Fibroblast of lung (primary cell): ENCODE measurements at regions not wholly inside any gene's neighbourhood (a gene's known extent, or its start where the extent isn't known, plus 50 kb on each side); places are given as distances from the start of the nearest gene placed in this dataset.

ENCODE experiments used
- DNase-seq, 2 donors: peaks; one replicate each; pipeline versions ENCODE4 v3.0.0 to v3.0.0-alpha.2; 2010; ENCODE audit warnings: low read depth in 2 of 2
- H2AFZ ChIP-seq: 2 replicates; pipeline ENCODE4 v1.5.1; 2012; ENCODE audit warnings: low read length, control low read depth, inconsistent platforms
- H3K27ac ChIP-seq: 2 replicates; pipeline ENCODE4 v1.5.1; 2011; ENCODE audit warnings: low read length, control low read depth; ENCODE audit not compliant: insufficient read depth
- H3K27me3 ChIP-seq: 2 replicates; pipeline ENCODE4 v1.5.1; 2011; ENCODE audit warnings: mild to moderate bottlenecking, low read length; ENCODE audit not compliant: control insufficient read depth, insufficient read depth
- H3K36me3 ChIP-seq: 2 replicates; pipeline ENCODE4 v1.5.1; 2011; ENCODE audit warnings: low read length; ENCODE audit not compliant: control insufficient read depth, insufficient read depth
- H3K4me1 ChIP-seq: 2 replicates; pipeline ENCODE4 v1.5.1; 2011; ENCODE audit warnings: low read length; ENCODE audit not compliant: control insufficient read depth, insufficient read depth; ENCODE audit errors: extremely low read depth
- H3K4me2 ChIP-seq: 2 replicates; pipeline ENCODE4 v1.5.1; 2011; ENCODE audit warnings: low read length, control low read depth; ENCODE audit not compliant: insufficient read depth; ENCODE audit errors: extremely low read depth
- H3K4me3 ChIP-seq, 4 experiments: fragments of 200-600 bp in 1 of 4; sonication (generic) in 1 of 4; replicated peaks in 1 of 4; 2 replicates each; pipeline ENCODE4 v1.5.1; 2011 to 2016; ENCODE audit warnings: low read length in 4 of 4, low read depth in 3 of 4, mild to moderate bottlenecking in 3 of 4, control low read depth in 2 of 4, inconsistent platforms in 1 of 4, mixed read lengths in 1 of 4; ENCODE audit not compliant: insufficient read depth in 1 of 4; ENCODE audit errors: control extremely low read depth in 1 of 4
- H3K79me2 ChIP-seq: 2 replicates; pipeline ENCODE4 v1.5.1; 2012; ENCODE audit warnings: mild to moderate bottlenecking, low read length, inconsistent platforms; ENCODE audit not compliant: control insufficient read depth, insufficient read depth
- H3K9ac ChIP-seq: 2 replicates; pipeline ENCODE4 v1.5.1; 2011; ENCODE audit warnings: mild to moderate bottlenecking, low read length, control low read depth; ENCODE audit not compliant: insufficient read depth
- H3K9me3 ChIP-seq: 2 replicates; pipeline ENCODE4 v1.5.1; 2012; ENCODE audit warnings: low read depth, low read length; ENCODE audit not compliant: control insufficient read depth, insufficient read depth
- H4K20me1 ChIP-seq: 2 replicates; pipeline ENCODE4 v1.5.1; 2011; ENCODE audit warnings: low read length; ENCODE audit not compliant: control insufficient read depth, insufficient read depth; ENCODE audit errors: extremely low read depth
- EZH2 ChIP-seq: IDR thresholded peaks from 2 replicates; pipeline ENCODE4 v1.5.1; 2012; ENCODE audit warnings: low read length, control low read depth, mild to moderate bottlenecking; ENCODE audit errors: missing control alignments
- TF ChIP-seq, protein P1 (sequence below), 2 donors: IDR thresholded peaks in 1 of 2; conservative IDR thresholded peaks in 1 of 2; 1 replicate in 1 of 2; 2 replicates in 1 of 2; pipeline ENCODE4 v1.5.1; 2011 to 2012; ENCODE audit warnings: low read length in 2 of 2, control low read depth in 1 of 2, inconsistent platforms in 1 of 2, low read depth in 1 of 2, mild to moderate bottlenecking in 1 of 2

DNA sequence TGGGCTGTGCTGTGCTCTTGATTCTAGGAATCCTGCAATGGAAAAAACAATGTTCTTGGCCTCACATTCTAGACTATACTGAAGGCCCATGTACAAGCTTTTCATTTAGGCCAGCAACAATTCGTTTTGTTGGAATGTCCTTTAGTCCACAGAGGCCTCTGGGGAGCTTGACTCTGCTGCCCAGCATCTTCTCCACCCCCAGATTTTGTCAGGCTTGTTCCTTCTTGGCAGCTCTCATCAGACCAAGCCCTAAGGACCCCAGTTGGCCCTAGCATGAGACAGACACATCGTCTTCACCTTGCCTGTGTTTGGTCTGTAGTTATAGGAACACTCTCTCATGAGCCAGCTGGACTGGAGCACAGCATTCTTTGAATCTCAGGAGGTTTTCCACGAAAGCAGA lies 300.1 kb downstream of the VRK1 start:
- no peak for DNase-seq
- Histone ChIP-seq H4K20me1 (no peaks in the 10 kb centered on the region), H3K4me1 (no peaks in the 10 kb centered on the region), H3K4me2 (no peak overlapping the region), H3K79me2 (no peaks in the 10 kb centered on the region), H3K27ac (no peak overlapping the region), H3K9me3 (no peaks in the 10 kb centered on the region), H3K27me3 (no peaks in the 10 kb centered on the region), H3K36me3 (no peaks in the 10 kb centered on the region), H3K9ac (no peak overlapping the region), H2AFZ (no peak overlapping the region), H3K4me3 (no peak overlapping the region)
- no peak for TF ChIP-seq EZH2
- TF ChIP-seq, protein P1, sequence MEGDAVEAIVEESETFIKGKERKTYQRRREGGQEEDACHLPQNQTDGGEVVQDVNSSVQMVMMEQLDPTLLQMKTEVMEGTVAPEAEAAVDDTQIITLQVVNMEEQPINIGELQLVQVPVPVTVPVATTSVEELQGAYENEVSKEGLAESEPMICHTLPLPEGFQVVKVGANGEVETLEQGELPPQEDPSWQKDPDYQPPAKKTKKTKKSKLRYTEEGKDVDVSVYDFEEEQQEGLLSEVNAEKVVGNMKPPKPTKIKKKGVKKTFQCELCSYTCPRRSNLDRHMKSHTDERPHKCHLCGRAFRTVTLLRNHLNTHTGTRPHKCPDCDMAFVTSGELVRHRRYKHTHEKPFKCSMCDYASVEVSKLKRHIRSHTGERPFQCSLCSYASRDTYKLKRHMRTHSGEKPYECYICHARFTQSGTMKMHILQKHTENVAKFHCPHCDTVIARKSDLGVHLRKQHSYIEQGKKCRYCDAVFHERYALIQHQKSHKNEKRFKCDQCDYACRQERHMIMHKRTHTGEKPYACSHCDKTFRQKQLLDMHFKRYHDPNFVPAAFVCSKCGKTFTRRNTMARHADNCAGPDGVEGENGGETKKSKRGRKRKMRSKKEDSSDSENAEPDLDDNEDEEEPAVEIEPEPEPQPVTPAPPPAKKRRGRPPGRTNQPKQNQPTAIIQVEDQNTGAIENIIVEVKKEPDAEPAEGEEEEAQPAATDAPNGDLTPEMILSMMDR (conservative IDR thresholded peaks at IDR 0.05 in 1 of 2, IDR thresholded peaks at IDR 0.05 in 1 of 2; ENCODE audit: low read depth in 1 of 2, low read length in 2 of 2), result no peak

DNA sequence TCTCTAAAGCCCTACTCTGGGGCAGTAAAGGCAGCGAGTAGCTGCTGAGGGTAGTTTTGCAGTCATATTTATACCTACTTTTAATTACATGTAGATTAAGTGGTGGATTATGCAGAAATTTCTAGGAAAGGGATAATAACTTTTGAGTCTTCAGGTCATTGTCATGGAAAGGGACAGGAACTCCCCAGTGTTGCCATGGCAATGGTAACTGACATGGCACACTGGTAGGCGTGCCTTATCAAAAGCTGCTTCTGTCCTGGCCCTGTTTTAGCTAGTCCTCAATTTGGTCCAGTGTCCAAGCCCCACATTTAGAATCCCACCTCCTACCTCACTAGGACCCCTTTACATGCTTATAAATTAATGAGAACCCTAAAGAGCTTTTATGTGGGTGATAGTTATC lies 303.1 kb downstream of the VRK1 start:
- Histone ChIP-seq H3K27ac (no peak overlapping the region), H4K20me1 (no peaks in the 10 kb centered on the region), H3K4me2 (no peak overlapping the region), H3K4me3 (no peak overlapping the region), H2AFZ (no peak overlapping the region), H3K27me3 (no peaks in the 10 kb centered on the region), H3K79me2 (no peaks in the 10 kb centered on the region), H3K4me1 (no peaks in the 10 kb centered on the region), H3K9me3 (no peaks in the 10 kb centered on the region), H3K36me3 (no peaks in the 10 kb centered on the region), H3K9ac (no peak overlapping the region)
- no peak for DNase-seq
- TF ChIP-seq, protein P1 (conservative IDR thresholded peaks at IDR 0.05 in 1 of 2, IDR thresholded peaks at IDR 0.05 in 1 of 2; ENCODE audit: low read depth in 1 of 2, low read length in 2 of 2), result no peak
- TF ChIP-seq EZH2, result no peak

DNA sequence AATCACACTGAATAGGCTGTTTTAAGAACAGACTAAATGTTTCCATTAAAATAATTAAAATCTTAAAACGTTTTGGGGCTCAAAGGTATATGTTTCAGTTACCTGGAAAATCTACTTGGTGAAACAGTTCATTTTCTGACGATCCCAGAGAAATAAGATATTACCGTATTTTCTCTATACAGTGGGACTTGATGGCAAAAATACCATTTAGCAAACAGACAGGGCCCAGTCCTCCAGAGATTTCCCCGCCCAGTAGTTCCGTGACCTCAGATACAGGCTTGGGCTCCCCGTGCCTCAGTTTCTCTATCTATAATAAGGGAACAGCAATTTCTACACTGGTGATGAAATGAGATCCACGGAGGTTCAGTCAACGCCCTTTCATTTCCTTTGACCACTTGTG lies 304.4 kb downstream of the VRK1 start:
- DNase-seq, result no peak
- Histone ChIP-seq H4K20me1 (no peaks in the 10 kb centered on the region), H2AFZ (no peak overlapping the region), H3K27ac (no peak overlapping the region), H3K4me1 (no peaks in the 10 kb centered on the region), H3K36me3 (no peaks in the 10 kb centered on the region), H3K9ac (no peak overlapping the region), H3K4me3 (no peak overlapping the region), H3K79me2 (no peaks in the 10 kb centered on the region), H3K4me2 (no peak overlapping the region), H3K27me3 (no peaks in the 10 kb centered on the region), H3K9me3 (no peaks in the 10 kb centered on the region)
- no peak for TF ChIP-seq EZH2
- TF ChIP-seq, protein P1 (conservative IDR thresholded peaks at IDR 0.05 in 1 of 2, IDR thresholded peaks at IDR 0.05 in 1 of 2; ENCODE audit: low read depth in 1 of 2, low read length in 2 of 2), result no peak
